RWPE1 (cell line): ENCODE measurements at regions not wholly inside any gene's neighbourhood (a gene's known extent, or its start where the extent isn't known, plus 50 kb on each side); places are given as distances from the start of the nearest gene placed in this dataset.
"Not testable (repeated sequence)": the region's sequence is repeated elsewhere in the genome, so short reads cannot be mapped to it uniquely, and the experiment has no call there.

Source experiments
- CTCF ChIA-PET: fragments of 350-600 bp; sonication (Branson Sonifier 250); formaldehyde crosslinking; extraction: SDS; loops from one replicate; lab custom pipeline; 2021; lab: Yijun Ruan, JAX
- POLR2A ChIA-PET: fragments of 400-600 bp; formaldehyde crosslinking; extraction: SDS; loops from one replicate; lab custom pipeline; 2020; ENCODE audit warnings: antibody characterized with exemption; ENCODE audit not compliant: low non-redundant PET; lab: Yijun Ruan, JAX
- DNase-seq: peaks from one replicate; pipeline ENCODE4 v3.0.0; 2012; ENCODE audit warnings: low spot score
- H3K27ac ChIP-seq: fragments of 450-650 bp; 2 replicates; pipeline ENCODE4 v1.5.1; 2017
- CTCF ChIP-seq: fragments of 450-650 bp; conservative IDR thresholded peaks from 2 replicates; pipeline ENCODE4 v1.5.1; 2017; ENCODE audit warnings: low read depth, mild to moderate bottlenecking

DNA sequence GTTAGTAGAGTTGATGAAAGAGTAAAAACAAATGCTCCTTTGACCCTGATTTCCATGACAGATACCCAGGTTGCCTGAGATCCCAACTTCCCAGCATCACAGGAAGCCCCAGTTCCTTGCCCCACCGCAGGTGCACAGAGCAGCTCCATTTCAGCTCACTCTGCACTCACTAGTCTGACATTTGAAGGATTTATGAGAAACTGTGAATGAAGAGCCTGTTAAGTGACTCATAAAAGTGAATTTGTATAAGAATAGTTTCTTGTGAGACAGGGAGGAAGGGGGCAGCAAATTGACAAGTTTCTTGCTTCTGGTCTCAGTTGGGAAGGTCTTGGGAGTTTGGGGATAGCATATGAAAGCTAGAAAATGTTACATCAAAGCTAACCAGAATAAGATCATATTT lies 248.7 kb upstream of the ATP5MC3 start:
- no peak for DNase-seq

DNA sequence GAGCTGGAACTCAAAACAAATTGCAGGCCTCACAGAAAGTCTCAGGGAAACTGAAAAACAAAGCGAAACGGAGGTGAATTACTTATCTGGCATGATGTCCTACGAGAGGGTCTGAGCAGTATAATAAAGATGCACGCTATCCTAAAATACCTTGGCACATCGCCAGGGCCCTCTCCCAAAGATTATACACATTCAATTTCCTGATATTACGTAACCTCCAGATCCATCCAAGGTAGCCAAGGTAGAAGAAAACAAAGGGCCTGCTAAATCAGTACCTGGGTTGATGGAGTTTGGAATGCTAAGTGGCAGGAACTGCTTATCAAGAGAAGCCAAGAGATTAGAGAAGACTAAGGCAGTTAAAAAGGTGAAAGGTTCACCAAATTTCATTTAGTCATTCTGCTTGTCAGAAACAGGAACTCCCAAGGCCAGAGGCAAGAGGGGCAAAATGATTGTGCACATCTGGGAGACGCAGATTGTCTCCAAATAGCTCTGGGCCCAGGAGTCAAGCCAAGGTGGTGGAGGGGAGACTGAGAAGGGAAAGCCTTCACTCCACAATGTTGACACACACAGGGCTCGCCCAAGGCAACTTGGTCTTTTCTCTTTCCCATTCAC lies 236.8 kb upstream of the ATP5MC3 start:
- CTCF ChIA-PET = no interaction called here
- TF ChIP-seq CTCF = no peak
- no peak overlapping the region for H3K27ac ChIP-seq
- no peak for DNase-seq
- POLR2A ChIA-PET = no interaction called here

More for the DNA sequence above, 248.7 kb upstream of the ATP5MC3 start:
- CTCF ChIA-PET = no interaction called here
- no peak overlapping the region for H3K27ac ChIP-seq
- POLR2A ChIA-PET = no interaction called here
- TF ChIP-seq CTCF = no peak

DNA sequence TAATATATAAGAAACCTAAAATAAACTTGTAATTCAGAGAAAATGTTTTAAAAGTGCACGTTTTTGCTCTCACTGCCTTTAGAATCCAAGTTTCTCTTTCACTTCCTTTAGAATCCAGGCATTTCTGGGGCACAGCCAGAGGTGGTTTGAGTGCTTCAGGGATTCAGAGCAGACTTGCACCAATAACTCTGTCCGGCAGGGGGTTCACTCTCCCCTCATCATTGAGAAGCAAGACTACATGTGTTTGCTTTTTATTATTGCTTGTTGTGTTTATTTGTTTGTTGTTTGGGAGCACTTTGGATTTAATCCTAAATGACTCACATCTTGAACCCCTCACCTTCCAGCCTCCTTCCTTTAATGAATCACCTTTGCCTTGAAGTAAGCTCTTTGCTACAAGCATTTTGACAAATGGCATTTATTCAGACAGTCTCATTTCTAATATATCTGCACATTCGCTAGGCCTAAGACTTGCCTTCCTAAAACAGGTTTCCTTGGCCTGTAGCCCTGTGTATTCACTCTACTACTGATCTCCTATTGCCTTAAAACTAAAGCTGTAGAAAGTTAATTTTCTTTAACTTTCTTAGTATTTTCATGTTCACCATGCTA lies 233.5 kb upstream of the ATP5MC3 start:
- TF ChIP-seq CTCF = peak; percentile 72
- ChIA-PET POLR2A (no interaction called here), CTCF (interaction anchor here (0.6 to 1.5 kb wide), 7 partner anchors 25 to 682 kb away, joined by 3 to 6 read pairs (median 3); no protein-coding TSS in a partner anchor)
- no peak overlapping the region for H3K27ac ChIP-seq
- DNase-seq = peak; percentile 66

GRCh38 chr2:175414191-175414881 lies 232.8 kb upstream of the ATP5MC3 start:
- ChIA-PET CTCF (interaction anchor here (0.6 to 1.5 kb wide), 4 partner anchors 25 to 683 kb away, joined by 3 to 6 read pairs (median 4); no protein-coding TSS in a partner anchor), POLR2A (no interaction called here)
- H3K27ac ChIP-seq = no peak overlapping the region
- no peak for DNase-seq
- TF ChIP-seq CTCF = no peak

GRCh38 chr2:175410941-175411340 lies 229.4 kb upstream of the ATP5MC3 start:
- POLR2A ChIA-PET, CTCF ChIA-PET, H3K27ac ChIP-seq, DNase-seq: not testable (repeated sequence)

- no peak for DNase-seq
- ChIA-PET POLR2A (no interaction called here), CTCF (no interaction called here)
- no peak overlapping the region for H3K27ac ChIP-seq
- no peak for TF ChIP-seq CTCF
Measured at GRCh38 chr2:175404839-175405238, 223.3 kb upstream of the ATP5MC3 start.
